ENCODE measurements at regions not wholly inside any gene's neighbourhood (a gene's known extent, or its start where the extent isn't known, plus 50 kb on each side); places are given as distances from the start of the nearest gene placed in this dataset.
"Not testable (repeated sequence)": the region's sequence is repeated elsewhere in the genome, so short reads cannot be mapped to it uniquely, and the experiment has no call there.

DNA sequence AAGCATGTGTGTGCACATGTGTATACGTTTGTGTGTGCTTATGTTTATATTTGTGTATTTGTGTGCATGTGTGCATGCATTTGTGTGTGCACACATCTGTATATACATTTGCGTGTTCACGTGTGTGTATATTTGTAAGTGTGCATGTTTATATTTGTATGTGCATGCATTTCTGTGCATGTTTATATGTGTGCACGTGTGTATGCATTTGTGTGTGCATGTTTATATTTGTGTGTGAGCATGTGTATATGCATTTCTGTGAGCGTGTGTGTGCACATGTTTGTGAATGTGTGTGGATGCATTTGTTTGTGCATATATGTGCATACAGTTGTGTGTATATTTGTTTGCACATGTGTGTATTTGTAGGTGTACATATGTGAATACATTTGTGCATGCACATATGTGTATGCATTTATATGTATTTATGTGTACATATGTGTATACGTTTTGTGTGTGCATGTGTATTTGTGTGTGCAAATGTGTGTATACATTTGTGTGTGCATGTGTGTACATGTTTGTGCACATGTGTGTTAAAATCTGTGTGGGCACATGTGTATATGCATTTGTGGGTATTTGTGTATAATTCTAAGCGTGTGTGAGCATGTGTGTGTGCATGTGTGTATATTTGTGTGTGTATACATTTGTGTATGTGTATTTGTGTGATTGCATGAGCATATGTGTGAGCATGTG lies 140.4 kb upstream of the AFDN start:
- Histone ChIP-seq H3K4me1 (no peaks in the 10 kb centered on the region), H3K4me3 (no peak overlapping the region), H3K27me3 (no peaks in the 10 kb centered on the region), H3K27ac (no peak overlapping the region), H3K36me3 (no peaks in the 10 kb centered on the region), H3K9me3 (no peaks in the 10 kb centered on the region)
- TF ChIP-seq, protein P1, sequence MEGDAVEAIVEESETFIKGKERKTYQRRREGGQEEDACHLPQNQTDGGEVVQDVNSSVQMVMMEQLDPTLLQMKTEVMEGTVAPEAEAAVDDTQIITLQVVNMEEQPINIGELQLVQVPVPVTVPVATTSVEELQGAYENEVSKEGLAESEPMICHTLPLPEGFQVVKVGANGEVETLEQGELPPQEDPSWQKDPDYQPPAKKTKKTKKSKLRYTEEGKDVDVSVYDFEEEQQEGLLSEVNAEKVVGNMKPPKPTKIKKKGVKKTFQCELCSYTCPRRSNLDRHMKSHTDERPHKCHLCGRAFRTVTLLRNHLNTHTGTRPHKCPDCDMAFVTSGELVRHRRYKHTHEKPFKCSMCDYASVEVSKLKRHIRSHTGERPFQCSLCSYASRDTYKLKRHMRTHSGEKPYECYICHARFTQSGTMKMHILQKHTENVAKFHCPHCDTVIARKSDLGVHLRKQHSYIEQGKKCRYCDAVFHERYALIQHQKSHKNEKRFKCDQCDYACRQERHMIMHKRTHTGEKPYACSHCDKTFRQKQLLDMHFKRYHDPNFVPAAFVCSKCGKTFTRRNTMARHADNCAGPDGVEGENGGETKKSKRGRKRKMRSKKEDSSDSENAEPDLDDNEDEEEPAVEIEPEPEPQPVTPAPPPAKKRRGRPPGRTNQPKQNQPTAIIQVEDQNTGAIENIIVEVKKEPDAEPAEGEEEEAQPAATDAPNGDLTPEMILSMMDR (IDR thresholded peaks at IDR 0.05), result no peak
- DNase-seq (ENCODE audit: low spot score in 2 of 2), result no peak
- intact Hi-C loops (cut with DNase I), result no loop called here

DNA sequence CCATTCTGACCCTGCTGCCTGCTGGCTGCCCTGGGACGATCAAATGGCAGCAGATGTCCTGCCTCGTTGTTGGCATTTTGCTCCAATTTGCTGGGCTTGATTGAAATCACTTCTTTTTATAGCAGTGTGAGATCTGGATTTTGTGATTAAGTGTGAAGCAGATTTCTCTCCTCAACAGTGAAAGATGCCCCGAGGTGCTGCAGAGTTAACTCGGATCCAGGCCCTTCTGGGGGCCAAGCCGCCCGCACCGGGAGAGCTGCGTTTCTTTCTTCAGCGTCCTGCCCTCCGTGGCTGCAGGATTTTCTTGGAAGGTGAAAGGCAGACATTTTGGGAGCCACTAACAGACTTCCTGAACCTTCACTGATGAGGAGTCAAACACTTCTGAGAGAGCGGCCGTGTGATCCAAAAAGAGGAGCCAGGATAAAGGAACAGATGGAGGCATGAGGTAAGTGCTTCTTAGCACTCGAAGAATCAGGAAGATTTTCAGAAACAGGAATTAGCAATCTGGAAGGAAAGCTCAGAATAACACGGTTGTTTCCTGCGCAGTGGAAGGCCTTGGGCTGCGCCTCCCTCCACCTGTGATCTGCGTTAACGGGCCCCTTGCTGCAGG lies 139.5 kb upstream of the AFDN start:
- Histone ChIP-seq H3K9me3 (no peaks in the 10 kb centered on the region), H3K27me3 (no peaks in the 10 kb centered on the region), H3K27ac (no peak overlapping the region), H3K36me3 (no peaks in the 10 kb centered on the region), H3K4me3 (no peak overlapping the region), H3K4me1 (no peaks in the 10 kb centered on the region)
- TF ChIP-seq, protein P1 (IDR thresholded peaks at IDR 0.05), result no peak
- intact Hi-C loops (cut with DNase I), result no loop called here
- DNase-seq (ENCODE audit: low spot score in 2 of 2), result no peak

DNA sequence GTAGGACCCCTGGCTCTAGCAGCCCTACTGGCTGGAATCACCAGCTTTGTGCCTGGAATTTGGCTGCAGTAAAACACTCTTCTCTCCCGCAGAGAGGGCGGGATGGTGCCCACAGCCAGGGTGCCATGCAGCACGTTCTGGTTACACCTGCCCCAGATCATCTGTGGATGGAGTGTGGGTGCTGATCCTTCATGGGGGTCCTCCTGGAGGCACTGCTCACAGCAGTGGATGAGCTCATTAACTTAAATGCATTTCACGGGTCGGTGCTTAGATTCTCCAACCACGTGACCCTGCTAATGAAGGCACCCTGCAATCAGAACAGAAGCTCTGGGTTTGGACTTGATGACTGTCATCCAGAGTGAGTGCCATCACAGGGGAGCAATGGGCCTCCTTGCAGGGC lies 138.6 kb upstream of the AFDN start:
- intact Hi-C loops (cut with DNase I), result no loop called here
- TF ChIP-seq, protein P1 (IDR thresholded peaks at IDR 0.05), result no peak
- Histone ChIP-seq H3K27ac (no peak overlapping the region), H3K9me3 (no peaks in the 10 kb centered on the region), H3K4me3 (no peak overlapping the region), H3K36me3 (no peaks in the 10 kb centered on the region), H3K4me1 (no peaks in the 10 kb centered on the region), H3K27me3 (no peaks in the 10 kb centered on the region)
- no peak for DNase-seq (ENCODE audit: low spot score in 2 of 2)

DNA sequence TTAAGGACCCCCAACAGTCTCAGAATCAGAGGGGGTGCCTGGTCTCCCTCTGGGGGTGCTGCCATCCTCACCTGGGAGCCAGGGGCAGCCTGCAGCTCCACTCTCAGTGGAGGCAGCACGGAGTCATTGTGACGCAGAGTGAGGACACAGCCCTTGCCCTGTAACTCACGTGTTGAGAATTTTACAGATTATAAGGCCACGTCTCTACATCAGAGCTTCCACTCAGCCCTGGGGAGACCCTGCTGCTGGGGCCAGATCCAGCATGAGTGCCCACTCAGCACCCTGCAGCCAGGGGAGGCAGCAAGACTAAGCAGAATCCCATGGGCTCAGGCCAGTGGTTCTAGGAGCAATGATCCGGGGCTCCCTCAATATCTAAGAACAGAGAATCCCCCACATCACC lies 137.4 kb upstream of the AFDN start:
- Histone ChIP-seq H3K27ac (no peak overlapping the region), H3K27me3 (no peaks in the 10 kb centered on the region), H3K4me3 (no peak overlapping the region), H3K4me1 (no peaks in the 10 kb centered on the region), H3K36me3 (no peaks in the 10 kb centered on the region), H3K9me3 (no peaks in the 10 kb centered on the region)
- TF ChIP-seq, protein P1 (IDR thresholded peaks at IDR 0.05), result no peak
- no peak for DNase-seq (ENCODE audit: low spot score in 2 of 2)
- intact Hi-C loops (cut with DNase I), result no loop called here

DNA sequence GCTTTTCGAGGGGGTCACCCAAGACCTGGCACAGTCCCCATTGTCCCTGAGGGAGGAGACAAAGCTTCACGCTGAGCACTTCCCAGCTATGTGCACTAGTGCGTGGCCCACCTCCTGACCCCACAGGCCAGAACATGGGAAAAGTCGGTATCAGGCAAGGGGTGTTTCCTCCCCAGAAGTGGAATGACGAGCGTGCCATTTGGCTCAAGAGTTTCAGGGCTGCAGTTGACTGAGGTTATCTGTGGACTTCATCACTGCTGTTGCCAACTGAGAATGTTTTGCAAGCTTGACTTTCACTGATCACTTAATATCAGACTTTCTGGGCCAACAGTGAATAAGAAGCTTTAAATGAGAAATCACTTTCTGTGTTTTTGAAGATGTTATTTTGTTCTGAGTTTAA lies 137.0 kb upstream of the AFDN start:
- no peaks in the 10 kb centered on the region for H3K27me3 ChIP-seq
- no peaks in the 10 kb centered on the region for H3K4me1 ChIP-seq
- TF ChIP-seq, protein P1 (IDR thresholded peaks at IDR 0.05), result no peak
- no peak overlapping the region for H3K4me3 ChIP-seq
- no peaks in the 10 kb centered on the region for H3K36me3 ChIP-seq
- no peaks in the 10 kb centered on the region for H3K9me3 ChIP-seq
- intact Hi-C loops (cut with DNase I), result no loop called here
- no peak overlapping the region for H3K27ac ChIP-seq
- DNase-seq (ENCODE audit: low spot score in 2 of 2), result no peak

DNA sequence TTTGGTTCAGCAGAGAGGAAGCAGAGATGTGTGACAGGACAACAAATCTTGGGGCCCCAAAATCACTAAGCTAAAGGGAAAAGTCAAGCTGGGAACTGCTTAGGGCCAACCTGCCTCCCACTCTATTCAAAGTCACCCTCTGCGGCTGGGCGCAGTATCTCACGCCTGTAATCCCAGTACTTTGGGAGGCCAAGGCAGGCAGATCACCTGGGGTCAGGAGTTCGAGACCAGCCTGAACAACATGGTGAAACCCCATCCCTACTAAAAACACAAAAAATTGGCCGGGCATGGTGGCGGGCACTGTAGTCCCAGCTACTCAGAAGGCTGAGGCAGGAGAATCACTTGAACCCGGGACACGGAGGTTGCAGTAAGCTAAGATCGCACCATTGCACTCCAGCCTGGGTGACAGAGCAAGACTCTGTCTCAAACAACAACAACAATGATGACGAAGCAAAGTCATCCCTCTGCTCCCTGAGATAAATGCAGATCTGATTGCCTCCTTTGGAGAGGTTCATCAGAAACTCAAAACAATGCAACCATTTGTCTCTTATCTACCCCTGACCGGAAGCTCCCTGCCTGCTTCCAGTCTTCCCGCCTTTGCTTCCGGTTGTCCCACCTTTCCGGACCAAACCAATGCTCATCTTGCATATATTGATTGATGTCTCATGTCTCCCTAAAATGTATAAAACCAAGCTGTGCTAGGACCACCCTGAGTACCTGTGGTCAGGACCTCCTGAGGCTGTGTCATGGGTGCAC lies 136.4 kb upstream of the AFDN start:
- intact Hi-C loops (cut with DNase I); H3K4me1 ChIP-seq; H3K36me3 ChIP-seq; H3K4me3 ChIP-seq; H3K27ac ChIP-seq; DNase-seq (ENCODE audit: low spot score in 2 of 2); H3K27me3 ChIP-seq; H3K9me3 ChIP-seq: not testable (repeated sequence)

Measured in ascending aorta (tissue), 2 donors.